Endodermal cell (in vitro differentiated cells): ENCODE measurements at regions not wholly inside any gene's neighbourhood (a gene's known extent, or its start where the extent isn't known, plus 50 kb on each side); places are given as distances from the start of the nearest gene placed in this dataset.

Source experiments
- DNase-seq: peaks from one replicate; pipeline ENCODE4 v3.0.0-alpha.2; 2017
- H3K27ac ChIP-seq: 2 replicates; pipeline ENCODE4 v1.5.1; 2013; ENCODE audit warnings: mild to moderate bottlenecking, low read depth, low read length, moderate library complexity
- H3K27me3 ChIP-seq: 2 replicates; pipeline ENCODE4 v1.6.1; 2013; ENCODE audit warnings: mild to moderate bottlenecking, low read length, moderate library complexity; ENCODE audit not compliant: insufficient read depth, control insufficient read depth, poor library complexity, severe bottlenecking
- H3K36me3 ChIP-seq: 2 replicates; pipeline ENCODE4 v1.7.0; 2013; ENCODE audit warnings: mild to moderate bottlenecking, low read length, moderate library complexity; ENCODE audit not compliant: control insufficient read depth, insufficient read depth
- H3K4me1 ChIP-seq: one replicate; pipeline ENCODE4 v1.7.0; 2013; ENCODE audit warnings: low read length; ENCODE audit not compliant: control insufficient read depth, insufficient read depth
- H3K4me3 ChIP-seq: 2 replicates; pipeline ENCODE4 v1.5.1; 2013; ENCODE audit warnings: mild to moderate bottlenecking, low read length, moderate library complexity
- H3K9ac ChIP-seq: 2 replicates; pipeline ENCODE4 v1.6.1; 2013; ENCODE audit warnings: mild to moderate bottlenecking, low read length, moderate library complexity; ENCODE audit not compliant: poor library complexity, severe bottlenecking; ENCODE audit errors: extremely low read depth
- H3K9me3 ChIP-seq: 2 replicates; pipeline ENCODE4 v1.6.1; 2013; ENCODE audit warnings: mild to moderate bottlenecking, low read length, moderate library complexity; ENCODE audit not compliant: control insufficient read depth
- H3K27ac Mint-ChIP-seq: 2 replicates; pipeline ENCODE4 v1.8.0; 2020; ENCODE audit warnings: mixed read lengths
- H3K27me3 Mint-ChIP-seq: 2 replicates; pipeline ENCODE4 v1.8.0; 2021; ENCODE audit warnings: mild to moderate bottlenecking, mixed read lengths; ENCODE audit not compliant: insufficient read depth
- H3K36me3 Mint-ChIP-seq: 2 replicates; pipeline ENCODE4 v1.8.0; 2020; ENCODE audit warnings: low read depth, mixed read lengths
- H3K4me1 Mint-ChIP-seq: 2 replicates; pipeline ENCODE4 v1.8.0; 2020; ENCODE audit warnings: mixed read lengths
- H3K4me3 Mint-ChIP-seq: 2 replicates; pipeline ENCODE4 v1.8.0; 2020; ENCODE audit warnings: mild to moderate bottlenecking, moderate library complexity, mixed read lengths
- H3K9me3 Mint-ChIP-seq: 2 replicates; pipeline ENCODE4 v1.8.0; 2020; ENCODE audit warnings: mild to moderate bottlenecking, mixed read lengths
- CTCF ChIP-seq: fragments of 200-600 bp; sonication (generic); conservative IDR thresholded peaks from 2 replicates; pipeline ENCODE4 v1.5.0; 2021; ENCODE audit warnings: antibody characterized with exemption, mild to moderate bottlenecking
- WGBS, 2 experiments: methylation state at CpG; one replicate each; pipeline versions ENCODE4 v1.1.5 to v1.1.7; 2013; ENCODE audit warnings: missing lambda C conversion rate in 2 of 2, mixed read lengths in 1 of 2; ENCODE audit not compliant: insufficient coverage in 1 of 2, insufficient read length in 1 of 2; 5-methylcytosine and 5-hydroxymethylcytosine counted together

- Histone ChIP-seq H3K27me3 (no peaks in the 10 kb centered on the region), H3K9me3 (peaks cover 7% of the 10 kb centered on the region), H3K27ac (no peak overlapping the region), H3K9ac (no peak overlapping the region), H3K36me3 (no peaks in the 10 kb centered on the region), H3K4me1 (no peaks in the 10 kb centered on the region), H3K4me3 (no peak overlapping the region)
- Mint-ChIP-seq H3K4me1 (no peaks in the 10 kb centered on the region), H3K27ac (no peak overlapping the region), H3K9me3 (peaks cover 15% of the 10 kb centered on the region), H3K36me3 (peaks cover 6% of the 10 kb centered on the region), H3K27me3 (no peaks in the 10 kb centered on the region), H3K4me3 (no peak overlapping the region)
- DNase-seq = no peak
- WGBS, 2 experiments = 86 to 93% methylated on average over 2 of the region's 2 CpGs
- TF ChIP-seq CTCF = peak; percentile 35
Observed at GRCh38 chr4:133081246-133081645, 67.8 kb upstream of the PCDH10 start.

GRCh38 chr4:133084421-133084820 is 64.7 kb upstream of the PCDH10 start:
- H3K36me3 Mint-ChIP-seq = no peaks in the 10 kb centered on the region
- no peak overlapping the region for H3K27ac ChIP-seq
- H3K4me3 Mint-ChIP-seq = no peak overlapping the region
- no peaks in the 10 kb centered on the region for H3K27me3 Mint-ChIP-seq
- H3K36me3 ChIP-seq = no peaks in the 10 kb centered on the region
- H3K9me3 ChIP-seq = no peaks in the 10 kb centered on the region
- no peak for TF ChIP-seq CTCF
- H3K4me1 ChIP-seq = no peaks in the 10 kb centered on the region
- no peaks in the 10 kb centered on the region for H3K9me3 Mint-ChIP-seq
- no peak overlapping the region for H3K4me3 ChIP-seq
- no peak for DNase-seq
- 84% methylated on average over 1 of the region's 1 CpG; no CpG with 5 or more reads in 1 of the 2 experiments for WGBS, 2 experiments
- no peaks in the 10 kb centered on the region for H3K4me1 Mint-ChIP-seq
- no peak overlapping the region for H3K9ac ChIP-seq
- no peak overlapping the region for H3K27ac Mint-ChIP-seq
- H3K27me3 ChIP-seq = no peaks in the 10 kb centered on the region

GRCh38 chr4:133095591-133095990 is 53.5 kb upstream of the PCDH10 start:
- TF ChIP-seq CTCF = no peak
- Histone ChIP-seq H3K9me3 (no peaks in the 10 kb centered on the region), H3K36me3 (no peaks in the 10 kb centered on the region), H3K9ac (no peak overlapping the region), H3K4me3 (no peak overlapping the region), H3K27me3 (no peaks in the 10 kb centered on the region), H3K4me1 (no peaks in the 10 kb centered on the region), H3K27ac (no peak overlapping the region)
- Mint-ChIP-seq H3K36me3 (no peaks in the 10 kb centered on the region), H3K4me1 (peaks cover 7% of the 10 kb centered on the region), H3K27ac (no peak overlapping the region), H3K27me3 (no peaks in the 10 kb centered on the region), H3K4me3 (no peak overlapping the region), H3K9me3 (no peaks in the 10 kb centered on the region)
- no peak for DNase-seq
- 94% methylated on average over 2 of the region's 2 CpGs for WGBS, 2 experiments
